Lower leg skin (tissue), 4 donors: ENCODE measurements at regions not wholly inside any gene's neighbourhood (a gene's known extent, or its start where the extent isn't known, plus 50 kb on each side); places are given as distances from the start of the nearest gene placed in this dataset.

Experiments
- DNase-seq, 2 donors: peaks; one replicate each; pipeline ENCODE4 v3.0.0-alpha.2; 2019; ENCODE audit warnings: low spot score in 2 of 2
- H3K4me3 ChIP-seq: fragments of 200-600 bp; sonication (generic); 2 replicates; pipeline ENCODE4 v1.5.1; 2017; ENCODE audit warnings: mild to moderate bottlenecking, low read depth; ENCODE audit not compliant: poor library complexity, severe bottlenecking
- CTCF ChIP-seq, 3 donors: fragments of 450-650 bp; IDR thresholded peaks; one replicate each; pipeline ENCODE4 v1.5.1; 2016; ENCODE audit warnings: antibody characterized with exemption in 3 of 3, mild to moderate bottlenecking in 3 of 3, moderate library complexity in 2 of 3
- POLR2A ChIP-seq, 2 donors: fragments of 450-650 bp; IDR thresholded peaks; one replicate each; pipeline ENCODE4 v1.6.1; 2016 to 2017; ENCODE audit warnings: antibody characterized with exemption in 2 of 2, mild to moderate bottlenecking in 1 of 2, moderate library complexity in 1 of 2
- WGBS, 2 donors: methylation state at CpG; one replicate each; pipeline ENCODE4 v1.1.5; 2018; 5-methylcytosine and 5-hydroxymethylcytosine counted together
- intact Hi-C: fragments of 100-400 bp; cut with DNase I; formaldehyde crosslinking; loops from one replicate; pipeline ENCODE4 v1.15.0; 2023; ENCODE audit warnings: low total_unique reads

- no peak overlapping the region for H3K4me3 ChIP-seq
- no peak for DNase-seq
- intact Hi-C loops, result no loop called here
- 90 to 92% methylated on average over 5 of the region's 5 CpGs for WGBS, 2 donors
- TF ChIP-seq POLR2A (IDR thresholded peaks at IDR 0.05), result no peak
- no peak for TF ChIP-seq CTCF (IDR thresholded peaks at IDR 0.05)
Measured at GRCh38 chr10:3425261-3425660, 252.7 kb upstream of the PITRM1 start.

- intact Hi-C loops, result no loop called here
- no peak overlapping the region for H3K4me3 ChIP-seq
- no peak for TF ChIP-seq POLR2A (IDR thresholded peaks at IDR 0.05)
- no peak for TF ChIP-seq CTCF (IDR thresholded peaks at IDR 0.05)
- WGBS, 2 donors, result 41 to 58% methylated on average over 23 to 26 of the region's 26 CpGs
- no peak for DNase-seq
Measured at GRCh38 chr10:3424111-3424851, 251.7 kb upstream of the PITRM1 start.

- intact Hi-C loops, result no loop called here
- whole genome bisulfite sequencing, 2 donors, result 82 to 96% methylated on average over 14 of the region's 14 CpGs
- no peak overlapping the region for H3K4me3 ChIP-seq
- DNase-seq, result no peak
- TF ChIP-seq CTCF (IDR thresholded peaks at IDR 0.05) (no peak), POLR2A (IDR thresholded peaks at IDR 0.05) (no peak)
Measured at GRCh38 chr10:3423384-3423783, 250.8 kb upstream of the PITRM1 start.

- TF ChIP-seq POLR2A (IDR thresholded peaks at IDR 0.05) (no peak), CTCF (IDR thresholded peaks at IDR 0.05) (no peak)
- no peak for DNase-seq
Measured at GRCh38 chr10:3422282-3422681, 249.7 kb upstream of the PITRM1 start.

GRCh38 chr10:3421537-3422257 is 249.1 kb upstream of the PITRM1 start:
- intact Hi-C loops, result no loop called here
- 71 to 73% methylated on average over 16 of the region's 16 CpGs for WGBS, 2 donors
- TF ChIP-seq CTCF (IDR thresholded peaks at IDR 0.05) (no peak), POLR2A (IDR thresholded peaks at IDR 0.05) (no peak)
- H3K4me3 ChIP-seq, result no peak overlapping the region
- DNase-seq, result no peak

More at GRCh38 chr10:3422282-3422681, 249.7 kb upstream of the PITRM1 start:
- no peak overlapping the region for H3K4me3 ChIP-seq
- 80 to 83% methylated on average over 8 of the region's 8 CpGs for WGBS, 2 donors
- intact Hi-C loops, result no loop called here
